ENCODE measurements at regions not wholly inside any gene's neighbourhood (a gene's known extent, or its start where the extent isn't known, plus 50 kb on each side); places are given as distances from the start of the nearest gene placed in this dataset.

- DNase-seq (no peak), ATAC-seq (no peak)
- no peaks in the 10 kb centered on the region for H3K36me3 Mint-ChIP-seq (ENCODE audit: insufficient read depth)
- H3K4me1 Mint-ChIP-seq (ENCODE audit: low read depth): no peaks in the 10 kb centered on the region
- no peaks in the 10 kb centered on the region for H3K27me3 Mint-ChIP-seq (ENCODE audit: low read depth)
- peaks cover 14% of the 10 kb centered on the region for H3K9me3 Mint-ChIP-seq
- no peak overlapping the region for H3K4me3 Mint-ChIP-seq
Observed at GRCh38 chr4:127219232-127219631, 413.5 kb upstream of the INTU start.

- H3K4me3 Mint-ChIP-seq: no peak overlapping the region
- ATAC-seq (no peak), DNase-seq (no peak)
- H3K27me3 Mint-ChIP-seq (ENCODE audit: low read depth): no peaks in the 10 kb centered on the region
- no peaks in the 10 kb centered on the region for H3K4me1 Mint-ChIP-seq (ENCODE audit: low read depth)
- H3K36me3 Mint-ChIP-seq (ENCODE audit: insufficient read depth): no peaks in the 10 kb centered on the region
- H3K9me3 Mint-ChIP-seq: peaks cover 26% of the 10 kb centered on the region
Observed at GRCh38 chr4:127224556-127224955, 408.2 kb upstream of the INTU start.

DNA sequence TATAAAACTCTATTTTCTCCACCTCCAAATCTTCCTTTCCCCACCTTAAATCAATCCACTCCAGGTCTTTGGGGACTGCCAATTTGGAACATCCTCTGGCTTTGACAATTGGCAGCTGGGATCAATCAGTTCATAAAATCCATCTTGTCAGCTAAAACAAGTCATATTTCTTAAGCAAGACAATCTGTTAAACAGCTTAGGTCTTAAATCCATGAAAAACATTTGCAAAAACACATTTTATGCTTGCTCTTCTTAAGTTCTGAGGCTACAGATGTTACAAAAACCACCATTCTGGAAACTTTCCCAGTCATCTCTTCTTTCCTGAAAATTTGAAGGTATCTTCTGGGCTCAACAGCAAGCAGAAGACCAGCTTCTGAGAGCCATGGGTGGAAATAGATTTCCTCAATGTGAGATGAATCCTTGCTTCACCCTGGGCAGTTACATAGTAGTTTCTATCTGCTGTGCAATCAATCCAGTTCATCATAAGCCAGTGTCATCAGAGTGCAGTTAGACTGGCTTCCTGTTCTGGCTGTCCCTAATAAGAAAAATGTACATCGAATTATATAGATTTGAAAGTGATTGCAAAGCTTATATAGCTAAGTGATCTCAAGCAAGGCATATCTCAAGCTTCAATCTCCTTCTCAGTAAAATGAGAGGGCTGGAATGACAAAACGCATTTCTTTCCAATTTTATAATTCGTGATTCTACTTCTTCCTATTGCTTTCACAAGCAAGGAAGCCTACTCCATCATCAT is 402.7 kb upstream of the INTU start:
- ATAC-seq (no peak), DNase-seq (no peak)
- Mint-ChIP-seq H3K4me1 (ENCODE audit: low read depth) (no peaks in the 10 kb centered on the region), H3K4me3 (no peak overlapping the region), H3K27me3 (ENCODE audit: low read depth) (no peaks in the 10 kb centered on the region), H3K36me3 (ENCODE audit: insufficient read depth) (no peaks in the 10 kb centered on the region), H3K9me3 (peaks cover 19% of the 10 kb centered on the region)

GRCh38 chr4:127236889-127237288 is 395.9 kb upstream of the INTU start:
- no peak for ATAC-seq
- no peaks in the 10 kb centered on the region for H3K4me1 Mint-ChIP-seq (ENCODE audit: low read depth)
- no peaks in the 10 kb centered on the region for H3K36me3 Mint-ChIP-seq (ENCODE audit: insufficient read depth)
- DNase-seq: no peak
- H3K9me3 Mint-ChIP-seq: peaks cover 8% of the 10 kb centered on the region
- no peak overlapping the region for H3K4me3 Mint-ChIP-seq
- H3K27me3 Mint-ChIP-seq (ENCODE audit: low read depth): no peaks in the 10 kb centered on the region

- Mint-ChIP-seq H3K4me1 (ENCODE audit: low read depth) (no peaks in the 10 kb centered on the region), H3K4me3 (no peak overlapping the region), H3K36me3 (ENCODE audit: insufficient read depth) (no peaks in the 10 kb centered on the region), H3K9me3 (peaks cover 6% of the 10 kb centered on the region), H3K27me3 (ENCODE audit: low read depth) (no peaks in the 10 kb centered on the region)
- DNase-seq (no peak), ATAC-seq (no peak)
Observed at GRCh38 chr4:127237581-127237980, 395.2 kb upstream of the INTU start.

GRCh38 chr4:127238956-127239475 is 393.7 kb upstream of the INTU start:
- Mint-ChIP-seq H3K4me1 (ENCODE audit: low read depth) (no peaks in the 10 kb centered on the region), H3K4me3 (no peak overlapping the region), H3K9me3 (peaks cover 6% of the 10 kb centered on the region), H3K27me3 (ENCODE audit: low read depth) (no peaks in the 10 kb centered on the region), H3K36me3 (ENCODE audit: insufficient read depth) (no peaks in the 10 kb centered on the region)
- DNase-seq: no peak
- ATAC-seq: no peak

- ATAC-seq (no peak), DNase-seq (no peak)
- Mint-ChIP-seq H3K27me3 (ENCODE audit: low read depth) (no peaks in the 10 kb centered on the region), H3K9me3 (no peaks in the 10 kb centered on the region), H3K4me3 (no peak overlapping the region), H3K4me1 (ENCODE audit: low read depth) (no peaks in the 10 kb centered on the region), H3K36me3 (ENCODE audit: insufficient read depth) (no peaks in the 10 kb centered on the region)
Observed at GRCh38 chr4:127239902-127240763, 392.6 kb upstream of the INTU start.

- Mint-ChIP-seq H3K9me3 (peaks cover 1% of the 10 kb centered on the region), H3K36me3 (ENCODE audit: insufficient read depth) (no peaks in the 10 kb centered on the region), H3K27me3 (ENCODE audit: low read depth) (no peaks in the 10 kb centered on the region), H3K4me1 (ENCODE audit: low read depth) (no peaks in the 10 kb centered on the region), H3K4me3 (no peak overlapping the region)
- DNase-seq (no peak), ATAC-seq (no peak)
Observed at GRCh38 chr4:127240764-127241105, 392.0 kb upstream of the INTU start.

DNA sequence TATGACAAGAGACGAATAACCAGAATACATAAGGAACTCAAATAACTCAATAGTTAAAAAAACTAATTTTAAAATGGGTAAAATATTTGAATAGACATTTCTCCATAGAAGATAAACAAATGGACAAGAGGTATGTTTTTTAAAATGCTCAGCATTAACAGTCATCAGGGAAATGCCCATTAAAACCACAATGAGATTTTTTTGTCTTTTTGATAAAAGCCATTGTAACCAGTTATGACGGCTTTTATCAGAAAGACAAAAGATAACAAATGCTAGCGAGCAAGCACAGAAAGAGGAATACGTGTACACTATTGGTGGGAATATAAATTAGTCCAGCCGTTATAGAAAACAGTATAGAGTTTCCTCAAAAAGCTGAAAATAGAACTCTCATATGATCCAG is 388.2 kb upstream of the INTU start:
- ATAC-seq: no peak
- DNase-seq: no peak
- Mint-ChIP-seq H3K9me3 (peaks cover 11% of the 10 kb centered on the region), H3K4me3 (no peak overlapping the region), H3K36me3 (ENCODE audit: insufficient read depth) (no peaks in the 10 kb centered on the region), H3K27me3 (ENCODE audit: low read depth) (no peaks in the 10 kb centered on the region), H3K4me1 (ENCODE audit: low read depth) (no peaks in the 10 kb centered on the region)

DNA sequence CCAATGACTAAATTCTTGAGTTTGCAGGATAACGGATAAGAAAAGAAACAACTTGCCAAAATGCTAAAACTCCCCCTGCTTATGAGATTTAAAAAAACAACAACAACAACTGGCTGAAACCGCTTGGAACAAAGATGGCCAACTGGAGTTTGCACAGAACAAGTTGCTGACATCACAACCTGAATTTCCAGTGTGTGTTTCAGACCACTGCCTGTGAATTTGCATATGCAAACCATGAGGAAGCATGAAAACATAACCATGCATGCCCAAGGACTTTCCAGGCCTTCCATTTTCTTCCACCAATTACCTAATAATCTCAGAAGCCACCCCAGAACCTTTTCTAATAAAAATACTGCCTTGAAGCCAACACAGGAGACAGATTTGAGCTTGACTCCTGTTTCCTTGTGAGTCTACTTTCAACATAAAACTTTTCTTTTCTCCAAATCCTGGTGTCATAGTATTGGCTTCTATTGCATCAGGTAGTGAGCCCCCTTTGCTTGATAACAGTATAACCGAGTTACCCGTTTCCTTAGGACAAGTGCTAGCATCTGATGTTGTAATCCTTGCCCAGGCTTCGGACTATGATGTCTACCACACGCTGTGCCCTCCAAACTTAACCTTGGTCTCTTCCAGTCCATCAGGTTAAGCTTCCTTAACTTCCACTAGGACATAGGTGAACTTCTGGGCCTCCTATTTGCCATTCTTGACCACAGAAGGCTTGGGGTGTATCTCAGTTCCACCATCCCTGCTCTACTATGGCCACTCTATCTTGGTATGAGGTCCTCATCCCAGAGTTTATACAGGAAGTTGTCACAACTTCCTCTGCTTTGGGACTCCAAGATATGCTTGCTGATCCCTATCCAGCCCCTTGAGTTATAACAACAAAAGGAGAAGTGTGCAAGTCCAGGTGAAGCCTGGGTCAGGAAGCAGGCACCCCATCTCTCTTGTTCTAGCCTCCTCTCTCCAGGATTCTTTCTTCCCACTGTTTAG is 385.5 kb upstream of the INTU start:
- Mint-ChIP-seq H3K4me1 (ENCODE audit: low read depth) (no peaks in the 10 kb centered on the region), H3K27me3 (ENCODE audit: low read depth) (no peaks in the 10 kb centered on the region), H3K36me3 (ENCODE audit: insufficient read depth) (no peaks in the 10 kb centered on the region), H3K9me3 (peaks cover 11% of the 10 kb centered on the region), H3K4me3 (no peak overlapping the region)
- DNase-seq (no peak), ATAC-seq (no peak)

- Mint-ChIP-seq H3K27me3 (ENCODE audit: low read depth) (no peaks in the 10 kb centered on the region), H3K4me1 (ENCODE audit: low read depth) (no peaks in the 10 kb centered on the region), H3K9me3 (peaks cover 11% of the 10 kb centered on the region), H3K4me3 (no peak overlapping the region), H3K36me3 (ENCODE audit: insufficient read depth) (no peaks in the 10 kb centered on the region)
- no peak for ATAC-seq
- DNase-seq: no peak
Observed at GRCh38 chr4:127249066-127249766, 383.5 kb upstream of the INTU start.

GRCh38 chr4:127249767-127250108 is 383.0 kb upstream of the INTU start:
- ATAC-seq: no peak
- Mint-ChIP-seq H3K4me3 (no peak overlapping the region), H3K36me3 (ENCODE audit: insufficient read depth) (no peaks in the 10 kb centered on the region), H3K9me3 (peaks cover 11% of the 10 kb centered on the region), H3K27me3 (ENCODE audit: low read depth) (no peaks in the 10 kb centered on the region), H3K4me1 (ENCODE audit: low read depth) (no peaks in the 10 kb centered on the region)
- no peak for DNase-seq

DNA sequence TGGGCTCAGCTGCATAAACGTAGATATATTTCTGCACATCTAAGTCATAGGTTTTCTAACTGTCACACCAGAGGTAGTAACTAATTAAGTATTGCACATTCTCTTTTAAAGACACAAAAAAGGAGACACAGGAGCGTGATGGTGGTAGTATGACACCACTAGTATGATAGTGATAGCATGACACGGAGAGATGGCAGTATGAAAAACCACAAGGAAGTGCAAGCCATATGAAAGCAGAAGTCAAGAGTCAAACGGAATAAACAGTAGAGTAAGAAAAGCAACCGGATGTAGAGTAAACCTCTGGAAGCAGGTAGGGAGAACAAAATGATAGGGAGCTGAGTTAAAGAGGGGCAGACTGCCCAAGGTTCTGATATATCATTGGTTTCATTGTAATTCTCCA is 382.2 kb upstream of the INTU start:
- DNase-seq: no peak
- no peak for ATAC-seq
- H3K4me3 Mint-ChIP-seq: no peak overlapping the region
- H3K9me3 Mint-ChIP-seq: peaks cover 11% of the 10 kb centered on the region
- H3K4me1 Mint-ChIP-seq (ENCODE audit: low read depth): no peaks in the 10 kb centered on the region
- no peaks in the 10 kb centered on the region for H3K36me3 Mint-ChIP-seq (ENCODE audit: insufficient read depth)
- no peaks in the 10 kb centered on the region for H3K27me3 Mint-ChIP-seq (ENCODE audit: low read depth)

- Mint-ChIP-seq H3K4me3 (no peak overlapping the region), H3K4me1 (ENCODE audit: low read depth) (no peaks in the 10 kb centered on the region), H3K36me3 (ENCODE audit: insufficient read depth) (no peaks in the 10 kb centered on the region), H3K9me3 (peaks cover 6% of the 10 kb centered on the region), H3K27me3 (ENCODE audit: low read depth) (no peaks in the 10 kb centered on the region)
- DNase-seq (no peak), ATAC-seq (no peak)
Observed at GRCh38 chr4:127251423-127251822, 381.3 kb upstream of the INTU start.
